ENCODE measurements at regions not wholly inside any gene's neighbourhood (a gene's known extent, or its start where the extent isn't known, plus 50 kb on each side); places are given as distances from the start of the nearest gene placed in this dataset.

GRCh38 chr18:67935638-67936037 is 419.1 kb upstream of the DSEL start:
- H3K4me3 ChIP-seq (ENCODE audit: control insufficient read depth, low read depth, low read length) = no peak overlapping the region

DNA sequence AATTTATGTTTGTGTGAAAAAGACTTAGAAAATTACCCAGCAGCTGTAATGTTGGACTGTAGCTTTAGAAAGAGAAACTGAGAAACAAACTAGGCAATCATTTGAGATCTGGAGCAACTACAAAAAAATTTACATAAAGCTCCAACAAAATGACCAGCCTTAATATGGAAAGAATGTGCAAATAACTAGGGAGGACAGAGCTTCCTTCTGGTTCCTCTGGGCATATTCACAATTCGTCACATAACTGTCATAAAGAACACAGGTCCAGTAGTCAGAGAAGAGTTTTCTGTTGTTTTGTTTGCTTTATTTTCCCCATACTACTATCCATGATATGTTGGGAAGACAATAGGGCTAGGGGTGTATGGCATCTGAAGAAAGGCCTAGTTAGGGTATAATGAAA is 416.8 kb upstream of the DSEL start:
- H3K4me3 ChIP-seq (ENCODE audit: control insufficient read depth, low read depth, low read length) = no peak overlapping the region
- no peak for TF ChIP-seq CTCF (conservative IDR thresholded peaks at IDR 0.05; ENCODE audit: control insufficient read depth, insufficient read depth, low read depth, low read length)
- no peak for DNase-seq (ENCODE audit: low read depth)

More at GRCh38 chr18:67935638-67936037, 419.1 kb upstream of the DSEL start:
- no peak for DNase-seq (ENCODE audit: low read depth)
- no peak for TF ChIP-seq CTCF (conservative IDR thresholded peaks at IDR 0.05; ENCODE audit: control insufficient read depth, insufficient read depth, low read depth, low read length)

DNA sequence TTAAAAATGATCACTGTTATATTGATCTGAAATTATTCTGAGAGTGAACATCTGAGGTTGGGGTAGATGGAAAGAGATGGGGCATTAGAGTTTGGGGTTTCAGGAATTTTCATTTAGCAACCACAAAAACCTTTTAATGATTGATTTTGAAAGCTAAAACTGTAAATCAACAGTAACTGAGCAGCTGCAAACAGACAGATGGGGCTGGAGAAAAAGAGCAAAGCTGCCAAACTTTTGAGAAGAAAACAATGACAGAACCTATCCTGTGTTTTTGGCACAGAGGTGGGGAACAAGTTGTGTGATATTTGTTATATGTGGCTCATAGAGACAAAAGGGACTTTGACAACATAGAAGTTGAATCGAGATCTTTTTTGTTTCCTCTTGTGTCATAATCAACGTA is 415.8 kb upstream of the DSEL start:
- TF ChIP-seq CTCF (conservative IDR thresholded peaks at IDR 0.05; ENCODE audit: control insufficient read depth, insufficient read depth, low read depth, low read length) = no peak
- no peak for DNase-seq (ENCODE audit: low read depth)
- no peak overlapping the region for H3K4me3 ChIP-seq (ENCODE audit: control insufficient read depth, low read depth, low read length)

- TF ChIP-seq CTCF (conservative IDR thresholded peaks at IDR 0.05; ENCODE audit: control insufficient read depth, insufficient read depth, low read depth, low read length) = no peak
- DNase-seq (ENCODE audit: low read depth) = peak; percentile 11
Observed at GRCh38 chr18:67926929-67927864, 410.7 kb upstream of the DSEL start.

GRCh38 chr18:67924656-67925055 is 408.1 kb upstream of the DSEL start:
- no peak overlapping the region for H3K4me3 ChIP-seq (ENCODE audit: control insufficient read depth, low read depth, low read length)
- DNase-seq (ENCODE audit: low read depth) = no peak
- no peak for TF ChIP-seq CTCF (conservative IDR thresholded peaks at IDR 0.05; ENCODE audit: control insufficient read depth, insufficient read depth, low read depth, low read length)

More at GRCh38 chr18:67926929-67927864, 410.7 kb upstream of the DSEL start:
- H3K4me3 ChIP-seq (ENCODE audit: control insufficient read depth, low read depth, low read length) = no peak overlapping the region

- no peak for TF ChIP-seq CTCF (conservative IDR thresholded peaks at IDR 0.05; ENCODE audit: control insufficient read depth, insufficient read depth, low read depth, low read length)
- peak; percentile 20 for DNase-seq (ENCODE audit: low read depth)
- no peak overlapping the region for H3K4me3 ChIP-seq (ENCODE audit: control insufficient read depth, low read depth, low read length)
Observed at GRCh38 chr18:67919316-67919715, 402.8 kb upstream of the DSEL start.
